ENCODE measurements at regions not wholly inside any gene's neighbourhood (a gene's known extent, or its start where the extent isn't known, plus 50 kb on each side); places are given as distances from the start of the nearest gene placed in this dataset.
"Not testable (repeated sequence)": the region's sequence is repeated elsewhere in the genome, so short reads cannot be mapped to it uniquely, and the experiment has no call there.

- not testable (repeated sequence) for TF ChIP-seq CTCF (IDR thresholded peaks at IDR 0.05; ENCODE audit: low read length); EZH2 (IDR thresholded peaks at IDR 0.05; ENCODE audit: borderline replicate concordance, low read length)
Measured at GRCh38 chr12:105683836-105684235, 353.3 kb downstream of the C12orf75 start.

Data from OCI-LY1 (cell line).